Breast epithelium (tissue), 3 donors: ENCODE measurements at regions not wholly inside any gene's neighbourhood (a gene's known extent, or its start where the extent isn't known, plus 50 kb on each side); places are given as distances from the start of the nearest gene placed in this dataset.

Experiments
- CTCF ChIP-seq, 3 donors: fragments of 450-650 bp; IDR thresholded peaks; one replicate each; pipeline ENCODE4 v1.5.1; 2016 to 2017; ENCODE audit warnings: antibody characterized with exemption in 3 of 3, mild to moderate bottlenecking in 3 of 3, moderate library complexity in 3 of 3
- POLR2A ChIP-seq: fragments of 450-650 bp; IDR thresholded peaks from one replicate; pipeline ENCODE4 v1.6.1; 2016; ENCODE audit warnings: antibody characterized with exemption, mild to moderate bottlenecking, moderate library complexity
- POLR2AphosphoS5 ChIP-seq, 3 donors: sonication (generic); formaldehyde crosslinking; IDR thresholded peaks; one replicate each; pipeline ENCODE4 v1.6.1; 2017; ENCODE audit warnings: antibody characterized with exemption in 3 of 3

GRCh38 chr1:170804419-170804818 is 130.9 kb upstream of the MROH9 start:
- no peak for TF ChIP-seq CTCF (IDR thresholded peaks at IDR 0.05)
- no peak for TF ChIP-seq POLR2A
- no peak for TF ChIP-seq POLR2AphosphoS5 (IDR thresholded peaks at IDR 0.05)
